NCI-H2081 (cell line): ENCODE measurements at regions not wholly inside any gene's neighbourhood (a gene's known extent, or its start where the extent isn't known, plus 50 kb on each side); places are given as distances from the start of the nearest gene placed in this dataset.

Experiments used
- DNase-seq, 2 experiments: peaks; one replicate each; lab custom pipeline; 2025; lab: John Stamatoyannopoulos, UW

DNA sequence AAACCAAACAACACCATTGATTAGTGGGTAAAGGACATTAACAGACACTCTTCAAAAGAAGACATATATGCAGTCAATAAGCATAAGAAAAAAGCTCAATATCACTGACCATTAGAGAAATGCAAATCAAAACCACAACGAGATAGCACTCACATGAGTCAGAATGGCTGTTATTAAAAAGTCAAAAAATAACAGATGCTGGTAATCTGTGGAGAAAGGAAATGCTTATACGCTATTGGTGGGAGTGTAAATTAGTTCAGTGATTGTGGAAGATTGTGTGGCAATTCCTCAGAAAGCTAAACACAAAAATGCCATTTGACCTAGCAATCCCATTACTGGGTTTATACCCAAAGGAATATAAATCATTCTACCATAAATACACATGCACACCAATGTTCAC is 182.6 kb downstream of the TRPC6 start:
- DNase-seq, result no peak

DNA sequence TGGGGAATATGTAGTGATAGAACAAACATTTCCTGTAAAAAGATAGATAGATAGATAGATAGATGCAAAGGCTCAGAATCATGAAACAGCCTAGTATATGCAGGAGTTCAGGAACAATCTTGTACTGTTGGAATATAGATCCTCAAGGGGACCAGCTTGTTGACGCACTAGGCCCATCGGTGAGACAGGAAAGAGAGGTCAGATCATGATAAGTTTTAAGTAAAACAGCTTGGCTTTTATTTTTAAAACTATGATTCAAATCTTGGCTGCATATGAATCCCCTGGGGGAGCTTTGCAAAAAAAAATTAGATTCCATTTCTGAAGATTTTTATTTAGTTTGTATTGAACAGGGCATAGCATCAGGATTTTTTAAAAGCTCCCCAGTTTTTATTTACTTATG is 185.8 kb downstream of the TRPC6 start:
- DNase-seq, result no peak

DNA sequence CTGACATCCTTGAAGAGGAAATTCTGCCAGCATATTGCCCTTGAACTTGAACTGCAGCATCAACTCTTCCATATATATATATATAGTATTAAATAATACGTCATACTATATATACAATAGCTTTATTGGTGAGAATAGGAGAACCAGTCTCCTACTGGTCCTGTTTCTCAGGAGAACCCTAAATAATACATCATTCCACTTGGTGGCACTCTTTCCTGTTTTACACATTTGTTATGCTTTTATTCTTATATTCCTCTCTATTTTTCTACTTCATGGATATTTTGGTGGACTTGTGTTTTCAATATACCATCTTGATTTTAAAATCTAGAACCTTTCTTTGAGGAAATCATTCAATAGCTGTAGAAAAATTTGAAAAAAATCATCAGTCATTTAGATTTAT is 193.3 kb downstream of the TRPC6 start:
- DNase-seq, result no peak

DNA sequence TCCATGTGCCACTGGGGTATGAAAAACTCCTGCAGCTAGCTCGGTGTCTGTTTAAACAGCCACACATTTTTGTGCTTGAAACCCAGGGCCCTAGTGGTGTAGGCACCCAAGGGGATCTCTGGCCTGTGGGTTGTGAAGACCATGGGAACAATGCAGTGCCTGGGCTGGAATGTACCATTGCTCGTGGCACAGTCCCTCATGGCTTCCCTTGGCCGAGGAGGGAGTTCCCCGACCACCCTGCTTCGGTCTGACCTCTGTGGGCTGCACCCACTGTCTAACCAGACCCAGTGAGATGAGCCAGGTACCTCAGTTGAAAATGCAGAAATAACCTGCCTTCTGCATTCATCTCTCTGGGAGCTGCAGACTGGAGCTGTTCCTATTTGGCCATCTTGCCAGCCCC is 214.0 kb downstream of the TRPC6 start:
- no peak for DNase-seq

DNA sequence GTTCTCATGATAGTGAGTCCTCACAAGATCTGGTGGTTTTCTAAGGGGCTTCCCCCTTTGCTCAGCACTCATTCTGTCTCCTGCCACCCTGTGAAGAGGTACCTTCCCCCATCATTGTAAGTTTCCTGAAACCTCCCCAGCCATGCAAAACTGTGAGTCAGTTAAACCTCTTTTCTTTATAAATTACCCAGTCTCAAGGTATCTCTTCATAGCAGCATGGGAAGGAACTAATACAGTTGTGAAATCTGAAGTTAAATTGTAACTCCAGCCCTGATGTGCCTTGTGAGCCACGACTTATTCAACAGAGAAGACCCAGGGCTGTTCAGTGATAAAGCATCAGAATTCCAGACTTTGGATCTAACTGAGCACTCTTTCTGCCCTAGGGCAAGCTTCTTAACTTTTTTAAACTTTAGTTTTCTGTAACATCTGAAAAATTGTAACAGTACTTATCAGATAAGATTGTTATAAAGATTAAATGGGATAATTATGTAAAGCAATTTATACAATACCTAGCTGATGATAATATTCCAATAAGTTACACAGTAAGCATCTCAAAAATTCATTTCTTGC is 220.0 kb downstream of the TRPC6 start:
- DNase-seq, result no peak

GRCh38 chr11:101362643-101363042 is 221.2 kb downstream of the TRPC6 start:
- no peak for DNase-seq

DNA sequence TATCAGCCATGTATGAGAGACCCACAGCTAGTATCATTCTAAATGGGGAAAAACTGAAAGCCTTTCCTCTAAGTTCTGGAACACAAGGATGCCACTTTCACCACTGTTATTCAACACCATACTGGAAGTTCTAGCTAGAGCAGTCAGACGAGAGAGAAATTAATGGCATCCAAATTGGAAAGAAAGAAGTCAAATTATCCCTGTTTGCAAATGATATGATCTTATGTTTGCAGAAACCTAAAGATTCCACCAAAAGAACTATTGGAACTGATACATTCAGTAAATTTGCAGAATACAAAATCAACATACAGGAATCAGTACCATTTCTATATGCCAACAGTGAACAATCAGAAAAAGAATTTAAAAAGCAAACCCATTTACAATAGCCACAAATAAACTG is 226.0 kb downstream of the TRPC6 start:
- DNase-seq, result no peak

DNA sequence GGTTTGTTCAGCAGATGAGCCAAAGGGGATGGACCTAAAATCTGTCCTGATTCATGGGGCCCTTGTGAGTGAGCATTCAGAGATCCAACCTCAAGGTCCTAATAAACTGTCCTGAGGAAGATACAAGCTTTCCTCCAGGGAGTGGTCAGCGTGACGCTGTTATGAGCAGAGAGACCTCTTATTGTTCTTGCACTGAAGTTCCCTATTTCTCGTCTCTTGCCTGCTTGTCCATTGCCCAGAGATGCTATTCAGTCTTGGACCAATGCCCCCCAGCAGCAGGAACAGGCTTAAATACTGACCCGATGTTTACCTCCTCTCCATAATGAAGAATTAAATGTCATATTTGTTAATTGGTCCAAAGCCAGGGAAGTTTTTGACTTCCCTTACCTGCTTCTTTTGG is 225.2 kb upstream of the PGR start:
- DNase-seq, result no peak

DNA sequence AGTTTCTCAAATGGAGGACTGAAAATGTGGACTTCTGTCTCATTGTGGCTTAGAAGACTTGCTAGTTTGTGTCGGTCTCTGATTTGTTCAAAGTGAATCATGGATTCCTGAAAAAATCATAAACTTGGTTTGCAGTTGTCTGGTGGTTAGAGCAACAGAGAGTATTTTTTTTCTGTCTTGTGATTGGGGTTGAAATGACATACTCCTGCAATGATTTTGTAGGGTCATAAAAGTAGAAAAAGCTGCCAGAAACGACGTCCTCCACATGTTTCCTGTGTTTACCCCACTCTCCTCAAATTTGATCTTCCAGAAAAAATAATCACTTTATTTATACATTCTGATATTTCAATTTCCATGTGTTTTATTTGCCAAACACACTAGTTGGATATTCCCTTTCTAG is 219.2 kb upstream of the PGR start:
- DNase-seq, result no peak

- DNase-seq, result no peak
Measured at GRCh38 chr11:101346591-101346990, 217.0 kb upstream of the PGR start.

- no peak for DNase-seq
Measured at GRCh38 chr11:101345891-101346290, 216.3 kb upstream of the PGR start.

DNA sequence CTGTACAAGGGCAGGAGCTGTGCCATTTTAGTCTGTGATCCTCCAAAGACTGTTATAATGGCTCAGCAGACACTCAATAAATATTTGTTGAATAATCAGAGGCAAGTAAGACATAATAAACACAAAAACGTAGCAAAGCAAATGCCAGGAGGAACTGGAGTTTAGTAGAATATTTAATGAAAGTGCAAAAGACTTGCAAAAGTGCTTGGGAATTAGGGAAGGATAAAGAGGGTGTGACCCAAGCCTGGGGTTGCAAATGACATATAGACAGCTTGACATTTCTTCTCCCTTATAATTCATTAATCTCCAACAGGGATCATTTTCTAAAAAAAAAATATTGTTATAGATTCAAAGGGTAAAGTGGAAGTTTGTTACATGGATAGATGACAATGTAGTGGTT is 212.7 kb upstream of the PGR start:
- no peak for DNase-seq

DNA sequence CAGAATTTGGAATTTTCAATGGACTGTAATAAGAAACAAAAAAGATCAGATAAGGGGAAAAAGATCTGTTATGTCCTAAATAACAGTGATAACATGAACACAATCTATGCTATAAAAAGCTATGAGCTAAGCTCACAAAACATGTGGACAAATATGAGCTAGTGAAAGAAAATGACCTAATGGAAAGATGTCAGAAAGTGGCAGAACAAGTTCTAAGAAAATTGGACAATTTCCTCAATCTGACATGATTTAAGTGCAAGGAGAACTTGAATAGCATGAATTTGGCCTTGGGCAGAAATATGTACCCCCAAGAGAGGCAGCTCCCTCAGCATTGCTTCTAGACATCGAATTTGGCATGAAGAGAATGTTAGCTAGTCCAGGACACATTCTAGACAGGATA is 212.0 kb upstream of the PGR start:
- no peak for DNase-seq

GRCh38 chr11:101336858-101337257 is 207.2 kb upstream of the PGR start:
- DNase-seq, result peak; percentile 45 to 88

- peak in 1 of 2 experiments; percentile 45 for DNase-seq
Measured at GRCh38 chr11:101336155-101336554, 206.5 kb upstream of the PGR start.

DNA sequence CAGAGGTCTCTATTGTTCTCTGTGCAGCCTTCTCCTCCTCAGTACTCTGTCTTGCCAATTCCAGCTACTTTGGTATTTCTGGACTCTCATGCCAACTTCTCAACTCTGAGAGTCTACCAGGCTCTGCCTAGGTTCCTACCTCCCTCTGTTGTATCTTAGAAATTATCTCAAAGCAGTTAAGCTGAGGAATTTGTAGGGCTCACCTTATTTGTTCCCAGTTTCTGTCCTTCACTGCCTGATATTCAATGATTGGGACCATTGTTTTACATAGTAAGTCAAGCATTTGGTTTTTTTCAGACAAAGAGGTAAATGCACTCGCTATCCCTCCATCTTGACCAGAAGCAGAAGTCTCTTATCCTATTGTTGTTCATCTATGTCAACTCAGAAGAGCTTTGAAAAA is 205.0 kb upstream of the PGR start:
- DNase-seq, result no peak

- no peak for DNase-seq
Measured at GRCh38 chr11:101331411-101331810, 201.8 kb upstream of the PGR start.

- no peak for DNase-seq
Measured at GRCh38 chr11:101327908-101328307, 198.3 kb upstream of the PGR start.

GRCh38 chr11:101326141-101326540 is 196.5 kb upstream of the PGR start:
- no peak for DNase-seq

- DNase-seq, result no peak
Measured at GRCh38 chr11:101323997-101324396, 194.4 kb upstream of the PGR start.

GRCh38 chr11:101321222-101321621 is 191.6 kb upstream of the PGR start:
- DNase-seq, result no peak

GRCh38 chr11:101306721-101307120 is 177.1 kb upstream of the PGR start:
- DNase-seq, result no peak

DNA sequence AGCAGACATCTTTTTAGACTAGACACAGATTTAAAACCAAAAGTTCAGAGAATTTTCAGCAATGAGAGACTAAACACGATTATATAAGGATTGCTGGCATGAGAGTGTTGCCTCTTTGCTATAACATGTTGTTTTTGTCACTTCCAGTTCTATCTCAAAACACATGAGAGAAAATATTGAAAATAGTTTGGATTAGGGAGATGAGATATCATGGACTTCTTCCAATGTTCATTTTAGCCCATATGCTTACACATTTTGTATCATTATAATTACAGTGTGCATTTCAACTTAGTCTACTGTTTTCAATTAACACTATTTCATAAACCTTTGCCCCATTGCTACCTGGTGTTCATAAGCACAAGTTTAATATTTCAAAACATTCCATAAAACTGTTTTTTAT is 175.9 kb upstream of the PGR start:
- no peak for DNase-seq

DNA sequence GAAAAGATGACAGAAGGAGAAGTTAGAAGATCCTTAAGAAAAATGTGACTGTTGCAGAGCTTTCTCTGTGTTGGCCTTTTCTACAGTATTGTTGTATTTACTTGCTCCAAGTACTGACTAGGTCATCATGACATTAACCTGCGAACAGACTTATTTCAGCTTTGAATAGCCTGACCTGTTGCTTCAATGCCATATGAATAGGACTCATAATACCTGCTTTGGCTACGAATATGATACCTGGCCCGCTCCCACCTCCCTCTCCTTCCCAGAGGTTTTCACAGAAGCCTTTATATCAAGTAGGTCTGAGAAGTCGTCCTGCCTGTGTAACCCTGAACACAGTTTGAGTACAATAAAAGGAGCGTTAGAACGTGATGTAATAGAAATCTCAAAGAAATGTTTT is 169.6 kb upstream of the PGR start:
- no peak for DNase-seq

- DNase-seq, result no peak
Measured at GRCh38 chr11:101296896-101297295, 167.3 kb upstream of the PGR start.
